Liver (tissue), 8 donors: ENCODE measurements at regions not wholly inside any gene's neighbourhood (a gene's known extent, or its start where the extent isn't known, plus 50 kb on each side); places are given as distances from the start of the nearest gene placed in this dataset.

Experiments
- DNase-seq: peaks from one replicate; pipeline ENCODE4 v3.0.0-alpha.2; 2017; ENCODE audit warnings: low spot score
- H3K27ac ChIP-seq, 2 donors: one replicate each; pipeline ENCODE4 v1.7.0; 2013; ENCODE audit warnings: inconsistent platforms in 2 of 2, low read length in 2 of 2, control low read depth in 1 of 2, low read depth in 1 of 2, mild to moderate bottlenecking in 1 of 2
- H3K27me3 ChIP-seq, 4 donors: one replicate each; pipeline versions ENCODE4 v1.6.1 to v1.7.0; 2013; ENCODE audit warnings: low read length in 3 of 4, inconsistent platforms in 1 of 4, mild to moderate bottlenecking in 1 of 4, moderate library complexity in 1 of 4; ENCODE audit not compliant: control insufficient read depth in 4 of 4, insufficient read depth in 4 of 4
- H3K36me3 ChIP-seq, 4 donors: one replicate each; pipeline versions ENCODE4 v1.6.1 to v1.7.0; 2013; ENCODE audit warnings: low read length in 3 of 4, mild to moderate bottlenecking in 3 of 4, low read depth in 1 of 4, moderate library complexity in 1 of 4; ENCODE audit not compliant: control insufficient read depth in 4 of 4, insufficient read depth in 3 of 4
- H3K4me1 ChIP-seq, 4 donors: one replicate each; pipeline versions ENCODE4 v1.6.1 to v1.7.0; 2013; ENCODE audit warnings: low read length in 3 of 4, mild to moderate bottlenecking in 3 of 4, moderate library complexity in 1 of 4; ENCODE audit not compliant: control insufficient read depth in 4 of 4, insufficient read depth in 4 of 4
- H3K4me3 ChIP-seq, 3 donors: one replicate each; pipeline versions ENCODE4 v1.6.1 to v1.7.0; 2013; ENCODE audit warnings: low read length in 3 of 3, control low read depth in 1 of 3, low read depth in 1 of 3, mild to moderate bottlenecking in 1 of 3
- H3K9ac ChIP-seq, 2 donors: one replicate each; pipeline ENCODE4 v1.7.0; 2013; ENCODE audit warnings: low read length in 2 of 2, mild to moderate bottlenecking in 2 of 2, moderate library complexity in 2 of 2, control low read depth in 1 of 2, low read depth in 1 of 2
- H3K9me3 ChIP-seq, 4 donors: one replicate each; pipeline versions ENCODE4 v1.6.1 to v1.7.0; 2013; ENCODE audit warnings: low read length in 3 of 4; ENCODE audit not compliant: control insufficient read depth in 4 of 4
- ATF3 ChIP-seq: IDR thresholded peaks from 2 replicates; pipeline ENCODE4 v1.6.1; 2016; ENCODE audit warnings: antibody characterized with exemption
- CTCF ChIP-seq: fragments of 150-350 bp; IDR thresholded peaks from 2 replicates; pipeline ENCODE4 v1.5.1; 2017; ENCODE audit warnings: improper control_type of control experiment, low read depth, low read length; ENCODE audit not compliant: missing input control
- EGR1 ChIP-seq, 2 donors: IDR thresholded peaks; 2 replicates each; pipeline ENCODE4 v1.6.1; 2016 to 2018; ENCODE audit warnings: antibody characterized with exemption in 2 of 2, low read depth in 2 of 2
- FOXA1 ChIP-seq: IDR thresholded peaks from 2 replicates; pipeline ENCODE4 v1.6.1; 2016; ENCODE audit warnings: antibody characterized with exemption
- FOXA2 ChIP-seq: IDR thresholded peaks from 2 replicates; pipeline ENCODE4 v1.6.1; 2016; ENCODE audit warnings: antibody characterized with exemption
- HNF4G ChIP-seq: IDR thresholded peaks from 2 replicates; pipeline ENCODE4 v1.6.1; 2016; ENCODE audit warnings: antibody characterized with exemption
- JUND ChIP-seq, 2 donors: IDR thresholded peaks; 2 replicates each; pipeline ENCODE4 v1.6.1; 2016; ENCODE audit warnings: antibody characterized with exemption in 2 of 2
- MAX ChIP-seq: IDR thresholded peaks from 2 replicates; pipeline ENCODE4 v1.6.1; 2016; ENCODE audit warnings: antibody characterized with exemption
- RAD21 ChIP-seq, 2 donors: IDR thresholded peaks; 2 replicates each; pipeline ENCODE4 v1.6.1; 2016; ENCODE audit warnings: antibody characterized with exemption in 2 of 2, mild to moderate bottlenecking in 2 of 2
- REST ChIP-seq: IDR thresholded peaks from 2 replicates; pipeline ENCODE4 v1.6.1; 2016; ENCODE audit warnings: antibody characterized with exemption, mild to moderate bottlenecking
- RXRA ChIP-seq, 2 donors: IDR thresholded peaks; 2 replicates each; pipeline ENCODE4 v1.6.1; 2017 to 2018; ENCODE audit warnings: antibody characterized with exemption in 2 of 2, mild to moderate bottlenecking in 1 of 2
- SP1 ChIP-seq: IDR thresholded peaks from 2 replicates; pipeline ENCODE4 v1.6.1; 2018; ENCODE audit warnings: antibody characterized with exemption, mild to moderate bottlenecking
- YY1 ChIP-seq: IDR thresholded peaks from 2 replicates; pipeline ENCODE4 v1.6.1; 2016; ENCODE audit warnings: antibody characterized with exemption, mild to moderate bottlenecking
- WGBS: extraction: QIAGEN DNeasy Blood & Tissue Kit; methylation state at CpG from one replicate; pipeline ENCODE4 v1.1.7; 2013; 5-methylcytosine and 5-hydroxymethylcytosine counted together
- TF ChIP-seq, protein P1 (sequence below): IDR thresholded peaks from 2 replicates; pipeline ENCODE4 v1.6.1; 2016; ENCODE audit warnings: antibody characterized with exemption
- donor health status: healthy.
- donor health status: healthy.
- donor health status: healthy.
- donor health status: healthy.
- donor health status: healthy.

GRCh38 chr20:62545901-62546525 lies 70.2 kb upstream of the GATA5 start:
- Histone ChIP-seq H3K27ac (no peak overlapping the region), H3K9me3 (peaks cover 0 to 6% (median 2%) of the 10 kb centered on the region in 4 donors), H3K36me3 (no peaks in the 10 kb centered on the region), H3K9ac (no peak overlapping the region), H3K4me3 (no peak overlapping the region), H3K27me3 (peaks cover 0 to 2% (median 1%) of the 10 kb centered on the region in 4 donors), H3K4me1 (peaks cover 0 to 6% (median 0%) of the 10 kb centered on the region in 4 donors)
- WGBS: 88% methylated on average over 22 of the region's 22 CpGs
- no peak for DNase-seq
- TF ChIP-seq SP1 (no peak), MAX (no peak), EGR1 (IDR thresholded peaks at IDR 0.05; ENCODE audit: low read depth in 2 of 2) (no peak), REST (no peak), FOXA2 (no peak), CTCF (no peak), ATF3 (no peak), HNF4G (no peak), JUND (IDR thresholded peaks at IDR 0.05) (no peak), RXRA (IDR thresholded peaks at IDR 0.05) (no peak), RAD21 (IDR thresholded peaks at IDR 0.05) (no peak), FOXA1 (no peak)
- TF ChIP-seq, protein P1, sequence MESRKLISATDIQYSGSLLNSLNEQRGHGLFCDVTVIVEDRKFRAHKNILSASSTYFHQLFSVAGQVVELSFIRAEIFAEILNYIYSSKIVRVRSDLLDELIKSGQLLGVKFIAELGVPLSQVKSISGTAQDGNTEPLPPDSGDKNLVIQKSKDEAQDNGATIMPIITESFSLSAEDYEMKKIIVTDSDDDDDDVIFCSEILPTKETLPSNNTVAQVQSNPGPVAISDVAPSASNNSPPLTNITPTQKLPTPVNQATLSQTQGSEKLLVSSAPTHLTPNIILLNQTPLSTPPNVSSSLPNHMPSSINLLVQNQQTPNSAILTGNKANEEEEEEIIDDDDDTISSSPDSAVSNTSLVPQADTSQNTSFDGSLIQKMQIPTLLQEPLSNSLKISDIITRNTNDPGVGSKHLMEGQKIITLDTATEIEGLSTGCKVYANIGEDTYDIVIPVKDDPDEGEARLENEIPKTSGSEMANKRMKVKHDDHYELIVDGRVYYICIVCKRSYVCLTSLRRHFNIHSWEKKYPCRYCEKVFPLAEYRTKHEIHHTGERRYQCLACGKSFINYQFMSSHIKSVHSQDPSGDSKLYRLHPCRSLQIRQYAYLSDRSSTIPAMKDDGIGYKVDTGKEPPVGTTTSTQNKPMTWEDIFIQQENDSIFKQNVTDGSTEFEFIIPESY: no peak

DNA sequence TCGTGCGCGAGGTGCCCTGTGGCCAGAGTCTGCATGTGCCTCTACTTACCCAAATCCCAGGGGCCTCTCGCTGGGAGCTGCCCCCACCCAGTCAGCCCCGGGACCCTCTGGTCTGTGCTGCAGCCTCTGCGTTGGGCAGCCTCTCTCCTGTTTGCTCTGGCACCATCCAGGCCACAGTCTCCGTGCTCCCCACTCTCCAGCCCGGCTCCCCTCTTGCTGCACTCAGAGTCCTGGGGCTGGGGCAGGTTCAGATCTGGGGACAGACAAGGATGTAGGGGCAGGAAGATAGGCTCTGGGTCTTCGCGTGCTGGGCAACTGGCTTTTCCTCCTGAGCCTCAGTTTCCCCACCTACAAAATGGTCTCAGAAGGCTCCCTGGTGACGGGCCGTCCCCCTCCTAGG lies 70.8 kb upstream of the GATA5 start:
- Histone ChIP-seq H3K4me3 (no peak overlapping the region), H3K4me1 (peaks cover 0 to 7% (median 0%) of the 10 kb centered on the region in 4 donors), H3K27me3 (peaks cover 0 to 2% (median 0%) of the 10 kb centered on the region in 4 donors), H3K9ac (no peak overlapping the region), H3K27ac (no peak overlapping the region), H3K9me3 (peaks cover 0 to 6% (median 2%) of the 10 kb centered on the region in 4 donors), H3K36me3 (no peaks in the 10 kb centered on the region)
- TF ChIP-seq CTCF (no peak), YY1 (no peak), ATF3 (no peak)
- TF ChIP-seq, protein P1: no peak
- DNase-seq: no peak
- 92% methylated on average over 12 of the region's 12 CpGs for WGBS
